ENCODE measurements at regions not wholly inside any gene's neighbourhood (a gene's known extent, or its start where the extent isn't known, plus 50 kb on each side); places are given as distances from the start of the nearest gene placed in this dataset.

DNA sequence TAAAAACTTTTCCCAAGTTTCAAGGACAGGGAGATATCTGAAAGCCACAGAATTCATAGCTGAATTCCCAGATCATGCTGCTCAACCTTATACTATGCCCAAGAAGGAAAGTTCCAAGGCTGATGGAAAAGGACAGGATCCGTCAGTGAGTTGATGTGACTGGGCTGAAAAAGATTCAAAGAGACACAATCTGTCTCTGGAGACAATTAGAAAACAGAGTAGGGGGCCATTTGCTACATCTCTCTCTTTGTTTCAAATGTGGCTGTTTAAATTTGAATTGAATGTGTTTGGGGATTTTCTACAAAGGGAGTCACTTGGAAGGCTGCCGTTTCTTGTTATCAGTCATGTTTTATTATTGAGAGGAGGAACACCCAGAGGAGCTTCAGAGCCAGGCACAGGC lies 292.6 kb downstream of the NUF2 start:
- TF ChIP-seq GABPA (IDR thresholded peaks at IDR 0.05; ENCODE audit: low read depth) (no peak), POLR2AphosphoS5 (IDR thresholded peaks at IDR 0.05; ENCODE audit: low read depth) (no peak), SPI1 (IDR thresholded peaks at IDR 0.05; ENCODE audit: borderline replicate concordance, low read depth) (no peak)
- TF ChIP-seq, protein P1, sequence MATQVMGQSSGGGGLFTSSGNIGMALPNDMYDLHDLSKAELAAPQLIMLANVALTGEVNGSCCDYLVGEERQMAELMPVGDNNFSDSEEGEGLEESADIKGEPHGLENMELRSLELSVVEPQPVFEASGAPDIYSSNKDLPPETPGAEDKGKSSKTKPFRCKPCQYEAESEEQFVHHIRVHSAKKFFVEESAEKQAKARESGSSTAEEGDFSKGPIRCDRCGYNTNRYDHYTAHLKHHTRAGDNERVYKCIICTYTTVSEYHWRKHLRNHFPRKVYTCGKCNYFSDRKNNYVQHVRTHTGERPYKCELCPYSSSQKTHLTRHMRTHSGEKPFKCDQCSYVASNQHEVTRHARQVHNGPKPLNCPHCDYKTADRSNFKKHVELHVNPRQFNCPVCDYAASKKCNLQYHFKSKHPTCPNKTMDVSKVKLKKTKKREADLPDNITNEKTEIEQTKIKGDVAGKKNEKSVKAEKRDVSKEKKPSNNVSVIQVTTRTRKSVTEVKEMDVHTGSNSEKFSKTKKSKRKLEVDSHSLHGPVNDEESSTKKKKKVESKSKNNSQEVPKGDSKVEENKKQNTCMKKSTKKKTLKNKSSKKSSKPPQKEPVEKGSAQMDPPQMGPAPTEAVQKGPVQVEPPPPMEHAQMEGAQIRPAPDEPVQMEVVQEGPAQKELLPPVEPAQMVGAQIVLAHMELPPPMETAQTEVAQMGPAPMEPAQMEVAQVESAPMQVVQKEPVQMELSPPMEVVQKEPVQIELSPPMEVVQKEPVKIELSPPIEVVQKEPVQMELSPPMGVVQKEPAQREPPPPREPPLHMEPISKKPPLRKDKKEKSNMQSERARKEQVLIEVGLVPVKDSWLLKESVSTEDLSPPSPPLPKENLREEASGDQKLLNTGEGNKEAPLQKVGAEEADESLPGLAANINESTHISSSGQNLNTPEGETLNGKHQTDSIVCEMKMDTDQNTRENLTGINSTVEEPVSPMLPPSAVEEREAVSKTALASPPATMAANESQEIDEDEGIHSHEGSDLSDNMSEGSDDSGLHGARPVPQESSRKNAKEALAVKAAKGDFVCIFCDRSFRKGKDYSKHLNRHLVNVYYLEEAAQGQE (IDR thresholded peaks at IDR 0.05; ENCODE audit: insufficient replicate concordance, low read depth): no peak
- TF ChIP-seq, protein P2, sequence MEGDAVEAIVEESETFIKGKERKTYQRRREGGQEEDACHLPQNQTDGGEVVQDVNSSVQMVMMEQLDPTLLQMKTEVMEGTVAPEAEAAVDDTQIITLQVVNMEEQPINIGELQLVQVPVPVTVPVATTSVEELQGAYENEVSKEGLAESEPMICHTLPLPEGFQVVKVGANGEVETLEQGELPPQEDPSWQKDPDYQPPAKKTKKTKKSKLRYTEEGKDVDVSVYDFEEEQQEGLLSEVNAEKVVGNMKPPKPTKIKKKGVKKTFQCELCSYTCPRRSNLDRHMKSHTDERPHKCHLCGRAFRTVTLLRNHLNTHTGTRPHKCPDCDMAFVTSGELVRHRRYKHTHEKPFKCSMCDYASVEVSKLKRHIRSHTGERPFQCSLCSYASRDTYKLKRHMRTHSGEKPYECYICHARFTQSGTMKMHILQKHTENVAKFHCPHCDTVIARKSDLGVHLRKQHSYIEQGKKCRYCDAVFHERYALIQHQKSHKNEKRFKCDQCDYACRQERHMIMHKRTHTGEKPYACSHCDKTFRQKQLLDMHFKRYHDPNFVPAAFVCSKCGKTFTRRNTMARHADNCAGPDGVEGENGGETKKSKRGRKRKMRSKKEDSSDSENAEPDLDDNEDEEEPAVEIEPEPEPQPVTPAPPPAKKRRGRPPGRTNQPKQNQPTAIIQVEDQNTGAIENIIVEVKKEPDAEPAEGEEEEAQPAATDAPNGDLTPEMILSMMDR (IDR thresholded peaks at IDR 0.05; ENCODE audit: insufficient read depth, low read length): no peak
- no peak for DNase-seq (ENCODE audit: low read depth in 1 of 2, low spot score in 1 of 2)
- Histone ChIP-seq H3K27me3 (ENCODE audit: insufficient read depth, poor library complexity, severe bottlenecking) (no peaks in the 10 kb centered on the region), H3K4me3 (replicated peaks; ENCODE audit: insufficient read depth, low read length) (no peak overlapping the region), H3K27ac (replicated peaks) (no peak overlapping the region)

DNA sequence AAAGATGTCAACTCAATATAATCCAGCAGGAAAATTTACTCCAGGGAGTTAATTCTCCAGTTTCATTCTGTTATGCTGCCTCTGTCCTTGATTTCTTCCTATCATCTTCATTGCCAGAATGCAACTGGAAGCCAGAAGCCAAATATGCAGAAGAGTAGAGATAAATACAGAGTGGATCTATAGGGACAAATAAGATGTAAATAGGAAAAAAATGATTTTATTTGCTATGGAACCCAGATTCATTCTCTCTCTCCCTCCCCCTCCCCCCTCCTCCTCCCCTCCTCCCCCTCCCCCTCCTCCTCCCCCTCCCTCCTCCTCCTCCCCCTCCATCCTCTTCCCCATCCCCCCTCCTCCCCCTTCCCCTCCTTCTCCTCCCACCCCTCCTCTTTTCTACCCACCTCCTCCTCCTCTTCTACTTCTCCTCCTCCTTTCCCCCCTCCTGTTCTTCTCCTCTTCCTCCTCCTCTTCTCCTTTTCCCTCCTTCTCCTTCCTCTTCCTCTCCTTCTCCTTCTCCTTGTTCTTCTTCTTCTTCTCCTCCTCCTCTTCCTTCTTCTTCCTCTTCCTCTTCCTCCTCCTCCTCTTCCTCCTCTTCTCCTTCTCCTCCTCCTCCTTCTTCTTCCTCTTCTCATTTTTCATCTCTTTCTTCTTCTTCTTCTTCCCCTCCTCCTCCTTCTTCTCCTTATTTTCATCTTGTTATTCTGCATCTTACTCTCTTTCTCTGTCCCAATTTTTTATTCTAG lies 306.4 kb downstream of the NUF2 start:
- Histone ChIP-seq H3K27ac (replicated peaks) (no peak overlapping the region), H3K4me3 (replicated peaks; ENCODE audit: insufficient read depth, low read length) (no peak overlapping the region), H3K27me3 (ENCODE audit: insufficient read depth, poor library complexity, severe bottlenecking) (no peaks in the 10 kb centered on the region)
- TF ChIP-seq POLR2AphosphoS5 (IDR thresholded peaks at IDR 0.05; ENCODE audit: low read depth): no peak
- TF ChIP-seq, protein P2 (IDR thresholded peaks at IDR 0.05; ENCODE audit: insufficient read depth, low read length): no peak
- DNase-seq (ENCODE audit: low read depth in 1 of 2, low spot score in 1 of 2): no peak

DNA sequence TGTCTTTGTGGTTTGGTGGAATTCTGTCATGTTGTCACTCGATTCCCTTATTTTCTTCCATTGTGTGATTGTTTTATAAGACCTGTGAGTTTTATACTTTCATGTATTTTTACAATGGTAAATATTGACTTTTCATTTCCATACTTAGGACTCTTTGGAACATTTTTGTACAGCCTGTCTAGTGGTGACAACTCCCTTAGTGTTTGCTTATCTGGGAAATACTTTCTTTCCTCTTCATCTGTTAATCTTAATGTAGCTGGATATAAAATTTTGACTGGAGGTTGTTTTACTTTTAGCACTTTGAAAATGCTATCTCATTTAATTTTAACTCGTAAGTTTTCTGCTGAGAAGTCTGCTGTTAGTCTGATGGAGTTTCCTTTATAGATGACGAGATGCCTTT lies 310.5 kb downstream of the NUF2 start:
- Histone ChIP-seq H3K27ac (replicated peaks) (no peak overlapping the region), H3K4me3 (replicated peaks; ENCODE audit: insufficient read depth, low read length) (no peak overlapping the region), H3K27me3 (ENCODE audit: insufficient read depth, poor library complexity, severe bottlenecking) (no peaks in the 10 kb centered on the region)
- TF ChIP-seq, protein P2 (IDR thresholded peaks at IDR 0.05; ENCODE audit: insufficient read depth, low read length): no peak
- TF ChIP-seq, protein P1 (IDR thresholded peaks at IDR 0.05; ENCODE audit: insufficient replicate concordance, low read depth): no peak
- TF ChIP-seq GABPA (IDR thresholded peaks at IDR 0.05; ENCODE audit: low read depth): no peak
- TF ChIP-seq SPI1 (IDR thresholded peaks at IDR 0.05; ENCODE audit: borderline replicate concordance, low read depth): no peak
- TF ChIP-seq POLR2AphosphoS5 (IDR thresholded peaks at IDR 0.05; ENCODE audit: low read depth): no peak
- DNase-seq (ENCODE audit: low read depth in 1 of 2, low spot score in 1 of 2): no peak

DNA sequence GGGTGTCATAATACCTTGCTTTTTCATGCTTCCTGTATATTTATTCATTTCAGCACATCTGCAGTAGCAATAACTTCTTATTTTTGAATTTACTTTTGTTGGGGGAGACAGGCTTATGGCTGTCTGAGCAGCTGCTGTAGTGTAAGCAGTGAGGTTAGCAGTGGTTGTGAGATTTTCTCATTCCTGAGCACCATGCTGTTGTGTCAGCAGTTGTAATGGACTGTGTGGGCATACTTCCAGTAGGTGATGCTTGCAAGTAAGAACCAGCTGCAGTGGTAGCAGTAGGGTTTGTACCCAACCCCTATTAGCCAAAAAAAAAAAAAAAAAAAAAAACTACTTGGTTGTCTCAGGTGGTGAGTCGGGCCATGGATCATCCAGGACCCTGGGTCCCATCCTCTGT lies 311.6 kb downstream of the NUF2 start:
- Histone ChIP-seq H3K4me3 (replicated peaks; ENCODE audit: insufficient read depth, low read length) (no peak overlapping the region), H3K27ac (replicated peaks) (no peak overlapping the region), H3K27me3 (ENCODE audit: insufficient read depth, poor library complexity, severe bottlenecking) (no peaks in the 10 kb centered on the region)
- no peak for DNase-seq (ENCODE audit: low read depth in 1 of 2, low spot score in 1 of 2)
- TF ChIP-seq, protein P2 (IDR thresholded peaks at IDR 0.05; ENCODE audit: insufficient read depth, low read length): no peak
- TF ChIP-seq, protein P1 (IDR thresholded peaks at IDR 0.05; ENCODE audit: insufficient replicate concordance, low read depth): no peak
- TF ChIP-seq POLR2AphosphoS5 (IDR thresholded peaks at IDR 0.05; ENCODE audit: low read depth) (no peak), GABPA (IDR thresholded peaks at IDR 0.05; ENCODE audit: low read depth) (no peak), SPI1 (IDR thresholded peaks at IDR 0.05; ENCODE audit: borderline replicate concordance, low read depth) (no peak)

All from HL-60 (cell line).